ENCODE measurements at regions not wholly inside any gene's neighbourhood (a gene's known extent, or its start where the extent isn't known, plus 50 kb on each side); places are given as distances from the start of the nearest gene placed in this dataset.

DNA sequence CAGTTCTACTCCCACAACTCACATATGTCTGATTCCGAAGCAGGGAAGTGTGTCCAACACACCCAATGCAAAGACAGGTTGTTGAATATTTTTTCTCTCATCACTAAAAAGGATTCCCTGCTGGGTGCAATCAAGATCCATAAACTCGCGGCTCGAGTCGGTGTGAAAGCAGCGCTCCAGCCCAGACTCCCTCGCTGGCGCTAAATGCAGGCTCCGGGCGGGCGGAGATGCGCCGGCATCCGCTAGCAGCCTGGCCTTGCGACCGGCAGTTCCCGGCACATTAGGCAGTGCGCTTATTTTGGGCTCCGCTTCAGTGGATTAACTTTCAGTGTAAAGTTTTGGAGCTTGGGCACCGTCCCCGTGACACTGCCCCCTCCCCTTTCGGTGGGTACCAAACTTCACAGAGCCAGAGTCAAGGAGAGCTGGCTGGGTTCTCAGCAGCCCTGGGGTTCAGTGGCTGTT, 87.7 kb upstream of the POU3F1 start:
- Mint-ChIP-seq H3K27me3 (ENCODE audit: low read depth) (peaks cover 83% of the 10 kb centered on the region), H3K4me1 (ENCODE audit: low read depth) (no peaks in the 10 kb centered on the region), H3K9me3 (no peaks in the 10 kb centered on the region), H3K36me3 (ENCODE audit: insufficient read depth in 2 of 2) (no peaks in the 10 kb centered on the region), H3K27ac (no peak overlapping the region), H3K4me3 (no peak overlapping the region)
- ATAC-seq (replicated peaks in 1 of 2) (no peak), DNase-seq (no peak)

DNA sequence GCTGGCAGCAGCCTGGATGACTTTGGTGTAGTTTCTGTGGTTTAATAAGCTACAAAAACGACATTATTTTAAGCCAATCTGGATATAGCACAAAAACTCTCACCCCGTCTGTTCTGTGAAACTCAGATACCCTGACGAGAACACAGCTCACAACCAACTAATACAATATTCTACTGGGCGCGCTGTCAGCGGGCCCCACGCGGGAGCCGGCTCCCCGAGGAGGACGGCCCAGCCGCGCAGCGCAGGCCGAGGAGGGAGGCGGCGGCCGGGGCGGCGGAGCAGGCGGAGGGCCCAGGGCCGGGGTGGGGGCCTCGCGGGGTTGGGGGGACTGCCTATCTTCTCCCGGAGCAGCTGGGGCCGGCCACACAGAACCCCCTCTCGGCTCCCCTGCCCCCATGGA, 87.2 kb upstream of the POU3F1 start:
- H3K36me3 Mint-ChIP-seq (ENCODE audit: insufficient read depth in 2 of 2): no peaks in the 10 kb centered on the region
- DNase-seq (no peak), ATAC-seq (replicated peaks in 1 of 2) (no peak)
- no peaks in the 10 kb centered on the region for H3K9me3 Mint-ChIP-seq
- no peaks in the 10 kb centered on the region for H3K4me1 Mint-ChIP-seq (ENCODE audit: low read depth)
- H3K4me3 Mint-ChIP-seq: no peak overlapping the region
- no peak overlapping the region for H3K27ac Mint-ChIP-seq
- peaks cover 77% of the 10 kb centered on the region for H3K27me3 Mint-ChIP-seq (ENCODE audit: low read depth)

DNA sequence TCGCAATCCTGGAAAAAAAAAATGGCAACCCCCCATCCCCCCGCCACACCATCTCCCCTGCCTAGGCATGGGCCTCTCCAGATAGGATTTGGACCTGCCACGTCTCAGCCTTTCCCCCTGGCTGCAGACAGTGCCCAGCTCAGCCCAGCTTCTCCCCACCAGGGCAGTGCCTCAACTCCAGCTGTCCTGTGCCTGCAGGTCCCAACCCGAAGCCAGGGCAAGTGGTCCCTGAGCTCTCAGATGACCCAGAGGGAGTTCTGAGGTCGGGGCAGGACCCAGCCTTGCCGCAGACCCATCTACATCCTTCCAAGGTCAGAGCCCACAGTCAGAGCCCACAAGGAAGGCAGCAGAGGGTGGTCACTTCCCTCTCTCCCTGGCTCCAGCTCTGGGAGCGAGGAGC, 86.7 kb upstream of the POU3F1 start:
- Mint-ChIP-seq H3K4me1 (ENCODE audit: low read depth) (no peaks in the 10 kb centered on the region), H3K4me3 (no peak overlapping the region), H3K36me3 (ENCODE audit: insufficient read depth in 2 of 2) (no peaks in the 10 kb centered on the region), H3K27me3 (ENCODE audit: low read depth) (peaks cover 73% of the 10 kb centered on the region), H3K27ac (no peak overlapping the region), H3K9me3 (no peaks in the 10 kb centered on the region)
- ATAC-seq (replicated peaks in 1 of 2): no peak
- no peak for DNase-seq

DNA sequence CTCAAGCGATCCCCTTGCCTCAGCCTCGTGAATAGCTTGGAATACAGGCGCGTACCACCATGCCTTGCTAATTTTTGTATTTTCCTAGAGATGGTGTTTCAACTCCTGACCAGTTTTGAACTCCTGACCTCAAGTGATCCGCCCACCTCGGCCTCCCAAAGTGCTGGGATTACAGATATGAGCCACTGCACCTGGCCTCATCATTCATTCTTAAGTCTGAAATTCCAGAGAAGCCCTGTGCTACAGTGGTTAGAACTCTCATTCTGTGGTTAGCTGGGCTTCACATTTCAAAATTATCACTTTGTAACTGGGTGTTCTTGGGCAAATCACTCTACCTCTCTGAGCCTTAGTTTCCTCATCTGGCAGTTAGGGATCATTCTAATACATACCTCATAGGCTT, 86.1 kb upstream of the POU3F1 start:
- Mint-ChIP-seq H3K27ac (no peak overlapping the region), H3K4me1 (ENCODE audit: low read depth) (no peaks in the 10 kb centered on the region), H3K36me3 (ENCODE audit: insufficient read depth in 2 of 2) (no peaks in the 10 kb centered on the region), H3K4me3 (no peak overlapping the region), H3K27me3 (ENCODE audit: low read depth) (peaks cover 69% of the 10 kb centered on the region), H3K9me3 (no peaks in the 10 kb centered on the region)
- ATAC-seq (replicated peaks in 1 of 2) (no peak), DNase-seq (no peak)

DNA sequence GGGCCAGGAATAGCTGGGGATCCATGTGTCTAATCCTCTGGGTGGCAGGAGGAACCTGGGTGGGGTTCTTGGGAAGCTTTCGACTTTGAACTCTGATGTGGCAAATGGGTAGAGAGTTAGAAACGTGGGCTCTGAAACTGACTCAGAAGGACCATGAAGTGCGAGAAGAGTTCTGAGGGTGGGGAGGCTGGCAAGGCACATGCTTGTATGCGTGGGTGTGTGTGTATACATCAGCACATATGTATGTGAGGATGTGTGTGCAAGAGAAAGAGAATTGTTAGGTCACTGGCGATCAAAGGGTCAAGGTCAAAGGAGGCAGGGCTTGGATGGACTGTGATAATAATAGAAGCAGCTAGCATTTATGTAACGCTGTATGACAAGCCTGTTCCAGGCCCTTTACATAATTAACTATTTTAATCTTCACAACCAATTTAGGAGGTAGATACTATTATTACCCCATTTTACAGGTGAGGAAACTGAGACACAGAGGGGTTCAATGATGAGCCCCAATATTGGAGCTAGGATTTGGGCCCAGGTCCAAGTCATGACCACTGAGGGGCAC, 84.5 kb upstream of the POU3F1 start:
- ATAC-seq (replicated peaks in 1 of 2): no peak
- Mint-ChIP-seq H3K27me3 (ENCODE audit: low read depth) (peaks cover 57% of the 10 kb centered on the region), H3K4me1 (ENCODE audit: low read depth) (no peaks in the 10 kb centered on the region), H3K36me3 (ENCODE audit: insufficient read depth in 2 of 2) (no peaks in the 10 kb centered on the region), H3K4me3 (no peak overlapping the region), H3K27ac (no peak overlapping the region), H3K9me3 (no peaks in the 10 kb centered on the region)
- no peak for DNase-seq

DNA sequence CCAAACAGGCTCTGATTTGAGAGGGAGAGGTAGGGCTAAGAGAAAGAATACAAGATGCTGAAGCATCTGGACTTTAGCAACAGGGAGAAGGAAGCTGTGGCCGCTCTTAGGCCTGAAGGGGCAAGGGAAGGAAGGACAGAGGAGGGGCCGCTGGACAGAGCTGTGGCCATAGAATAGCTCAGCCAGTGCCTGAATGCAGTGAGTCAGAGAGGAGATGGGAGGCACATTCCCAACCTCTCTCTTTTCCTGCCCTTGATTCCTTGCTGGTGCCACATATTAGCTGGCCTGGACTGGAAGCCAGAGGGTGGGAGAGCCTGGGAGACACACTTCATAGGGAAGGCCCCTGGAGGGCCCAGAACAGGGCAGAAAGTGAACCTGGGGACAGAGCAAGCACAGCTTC, 83.4 kb upstream of the POU3F1 start:
- Mint-ChIP-seq H3K27me3 (ENCODE audit: low read depth) (peaks cover 46% of the 10 kb centered on the region), H3K4me1 (ENCODE audit: low read depth) (no peaks in the 10 kb centered on the region), H3K27ac (no peak overlapping the region), H3K36me3 (ENCODE audit: insufficient read depth in 2 of 2) (no peaks in the 10 kb centered on the region), H3K4me3 (no peak overlapping the region), H3K9me3 (no peaks in the 10 kb centered on the region)
- ATAC-seq (replicated peaks in 1 of 2) (no peak), DNase-seq (no peak)

DNA sequence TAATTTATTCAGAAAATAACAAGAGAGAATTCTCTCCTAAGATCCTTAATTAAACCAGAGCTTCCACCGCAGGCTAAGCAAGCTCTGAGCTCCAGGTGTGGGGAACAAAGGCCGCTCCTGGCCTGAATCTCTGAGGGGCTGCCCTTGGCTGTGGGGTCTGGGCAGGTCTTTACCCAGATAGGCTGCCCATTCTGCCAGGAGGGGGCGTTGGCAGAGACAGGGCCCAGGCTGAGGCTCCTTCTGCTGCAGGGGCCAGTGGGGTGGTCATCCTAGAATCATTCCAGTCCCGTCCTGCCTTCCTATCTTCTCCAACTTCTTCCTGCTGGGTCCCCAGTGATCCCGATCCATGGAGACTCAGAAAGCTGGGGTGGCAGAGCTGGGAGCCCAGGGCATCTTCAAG, 82.9 kb upstream of the POU3F1 start:
- Mint-ChIP-seq H3K4me3 (no peak overlapping the region), H3K9me3 (no peaks in the 10 kb centered on the region), H3K4me1 (ENCODE audit: low read depth) (no peaks in the 10 kb centered on the region), H3K27me3 (ENCODE audit: low read depth) (peaks cover 41% of the 10 kb centered on the region), H3K36me3 (ENCODE audit: insufficient read depth in 2 of 2) (no peaks in the 10 kb centered on the region), H3K27ac (no peak overlapping the region)
- DNase-seq (no peak), ATAC-seq (replicated peaks in 1 of 2) (no peak)

DNA sequence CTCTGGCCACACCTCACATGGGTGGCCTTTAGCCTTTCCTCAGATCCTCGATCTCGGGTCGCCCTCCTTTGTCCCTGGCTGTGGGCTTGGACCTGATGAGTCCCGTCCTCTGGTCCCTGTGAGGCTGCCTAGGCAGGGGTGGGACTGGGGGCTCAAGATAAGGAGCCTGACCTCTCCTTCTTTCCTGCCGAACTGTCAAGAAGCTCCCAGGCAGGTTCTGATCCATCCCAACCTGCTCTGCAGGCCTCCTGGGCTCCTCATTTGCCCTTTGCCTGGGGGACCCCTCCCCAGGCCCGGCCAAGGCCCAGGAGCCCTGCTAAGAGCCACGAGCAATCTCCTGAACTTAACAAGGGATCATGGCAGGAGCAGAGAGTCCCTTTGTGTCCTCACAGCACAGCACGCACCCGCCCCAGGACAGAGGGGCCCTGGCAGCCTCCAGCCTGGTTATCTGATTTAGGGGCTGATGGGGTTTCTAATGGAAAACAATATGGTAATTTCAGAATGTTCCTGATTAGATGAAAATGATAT, 82.4 kb upstream of the POU3F1 start:
- H3K27ac Mint-ChIP-seq: no peak overlapping the region
- DNase-seq: no peak
- no peaks in the 10 kb centered on the region for H3K9me3 Mint-ChIP-seq
- no peak for ATAC-seq (replicated peaks in 1 of 2)
- H3K36me3 Mint-ChIP-seq (ENCODE audit: insufficient read depth in 2 of 2): no peaks in the 10 kb centered on the region
- no peak overlapping the region for H3K4me3 Mint-ChIP-seq
- no peaks in the 10 kb centered on the region for H3K4me1 Mint-ChIP-seq (ENCODE audit: low read depth)
- H3K27me3 Mint-ChIP-seq (ENCODE audit: low read depth): peaks cover 36% of the 10 kb centered on the region

DNA sequence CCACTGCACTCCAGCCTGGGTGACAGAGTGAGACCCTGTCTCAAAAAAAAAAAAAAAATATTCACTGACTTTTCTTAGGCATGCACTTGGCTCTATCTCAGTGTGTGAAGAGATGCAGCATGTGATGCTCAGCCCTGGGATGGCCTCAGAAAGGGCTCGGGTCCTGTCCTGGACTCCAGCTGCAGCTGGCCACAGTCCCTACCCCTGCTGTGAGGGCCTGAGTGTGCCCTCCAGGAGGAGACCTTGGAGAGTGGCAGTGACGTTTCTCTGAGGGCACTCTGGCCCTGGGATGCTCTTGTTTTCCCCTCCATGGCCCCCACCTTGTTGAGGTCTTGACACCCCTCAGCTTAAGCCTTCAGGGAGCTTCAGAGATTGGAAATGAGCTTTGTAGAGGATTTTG, 81.9 kb upstream of the POU3F1 start:
- Mint-ChIP-seq H3K27me3 (ENCODE audit: low read depth) (peaks cover 33% of the 10 kb centered on the region), H3K9me3 (no peaks in the 10 kb centered on the region), H3K27ac (no peak overlapping the region), H3K36me3 (ENCODE audit: insufficient read depth in 2 of 2) (no peaks in the 10 kb centered on the region), H3K4me3 (no peak overlapping the region), H3K4me1 (ENCODE audit: low read depth) (no peaks in the 10 kb centered on the region)
- DNase-seq (no peak), ATAC-seq (replicated peaks in 1 of 2) (no peak)

DNA sequence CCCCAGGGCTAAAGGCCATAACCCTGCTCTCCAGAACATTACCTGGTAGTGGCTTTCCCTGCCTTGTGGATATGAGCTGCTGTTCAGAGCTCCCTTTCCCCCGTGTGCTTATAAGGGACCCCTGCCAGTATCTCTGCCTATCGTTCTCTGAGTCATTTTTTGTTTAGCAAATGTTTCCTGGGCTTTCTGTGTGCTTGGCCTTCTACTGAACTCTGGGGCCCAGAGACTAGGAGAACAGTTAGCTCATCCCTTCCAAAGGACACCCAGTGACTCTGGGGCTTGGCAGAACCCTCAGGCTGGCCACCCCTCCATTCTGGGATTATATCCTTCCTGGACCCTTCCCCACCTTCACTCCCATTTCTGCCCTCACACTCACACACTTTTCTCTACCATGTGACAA, 80.8 kb upstream of the POU3F1 start:
- no peak overlapping the region for H3K4me3 Mint-ChIP-seq
- no peaks in the 10 kb centered on the region for H3K9me3 Mint-ChIP-seq
- H3K4me1 Mint-ChIP-seq (ENCODE audit: low read depth): no peaks in the 10 kb centered on the region
- H3K27me3 Mint-ChIP-seq (ENCODE audit: low read depth): peaks cover 22% of the 10 kb centered on the region
- no peaks in the 10 kb centered on the region for H3K36me3 Mint-ChIP-seq (ENCODE audit: insufficient read depth in 2 of 2)
- H3K27ac Mint-ChIP-seq: no peak overlapping the region
- ATAC-seq (replicated peaks in 1 of 2) (no peak), DNase-seq (no peak)

DNA sequence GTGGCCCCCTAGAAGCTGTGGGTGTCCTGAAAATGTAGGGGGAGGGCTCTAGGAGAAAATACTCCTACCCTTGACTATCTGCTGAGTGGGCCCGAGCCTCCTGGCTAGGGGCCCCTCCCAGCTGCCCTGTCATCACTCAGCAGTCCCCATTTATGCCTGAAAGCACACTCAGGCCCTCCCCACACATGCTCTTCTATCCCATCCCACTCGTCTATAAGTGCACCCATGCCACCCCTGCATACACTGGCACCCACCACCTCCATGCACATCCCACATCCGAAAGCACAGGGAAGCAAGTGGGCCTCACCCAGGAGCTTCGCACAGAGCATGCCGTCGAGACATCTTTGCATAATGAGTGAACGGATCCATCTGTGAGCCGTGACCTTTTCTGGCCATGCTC, 80.4 kb upstream of the POU3F1 start:
- ATAC-seq (replicated peaks in 1 of 2) (no peak), DNase-seq (no peak)
- H3K9me3 Mint-ChIP-seq: no peaks in the 10 kb centered on the region
- H3K27me3 Mint-ChIP-seq (ENCODE audit: low read depth): peaks cover 19% of the 10 kb centered on the region
- no peak overlapping the region for H3K27ac Mint-ChIP-seq
- H3K36me3 Mint-ChIP-seq (ENCODE audit: insufficient read depth in 2 of 2): no peaks in the 10 kb centered on the region
- no peak overlapping the region for H3K4me3 Mint-ChIP-seq
- no peaks in the 10 kb centered on the region for H3K4me1 Mint-ChIP-seq (ENCODE audit: low read depth)

DNA sequence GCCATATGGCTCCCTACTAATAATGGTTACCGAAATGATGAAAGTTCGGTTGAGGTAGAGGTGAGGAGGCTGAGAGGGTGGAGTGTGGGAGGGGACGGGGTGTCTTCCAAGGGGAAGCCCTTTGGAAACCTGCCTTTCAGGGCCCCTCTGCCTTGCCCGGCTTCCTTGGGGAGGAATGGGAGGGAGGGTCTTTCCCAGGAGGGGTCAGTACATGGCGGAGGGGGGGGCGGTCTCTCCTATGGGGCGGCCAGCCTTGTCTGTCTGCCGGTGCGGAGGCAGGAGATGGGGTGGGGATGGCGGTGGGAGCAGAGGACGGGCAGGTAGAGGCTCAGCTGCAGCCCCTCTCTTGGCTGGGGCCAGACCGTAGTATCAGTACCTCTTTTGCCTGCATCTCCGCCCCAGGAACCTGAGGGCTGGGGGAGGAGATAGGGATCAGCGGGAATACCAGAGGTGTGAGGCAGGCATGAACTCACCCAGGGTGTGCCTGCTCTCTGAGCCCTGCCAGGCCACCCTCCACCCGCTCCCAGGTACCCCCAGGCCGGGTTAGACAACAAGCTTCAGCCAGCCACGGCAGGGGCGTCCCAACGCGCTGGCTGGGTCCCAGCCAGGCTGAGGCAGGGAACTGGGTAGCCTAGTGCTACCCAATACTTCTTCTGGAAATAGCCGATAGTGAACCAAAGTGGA, 79.4 kb upstream of the POU3F1 start:
- no peaks in the 10 kb centered on the region for H3K36me3 Mint-ChIP-seq (ENCODE audit: insufficient read depth in 2 of 2)
- peaks cover 9% of the 10 kb centered on the region for H3K27me3 Mint-ChIP-seq (ENCODE audit: low read depth)
- ATAC-seq (replicated peaks in 1 of 2) (no peak), DNase-seq (no peak)
- H3K4me3 Mint-ChIP-seq: no peak overlapping the region
- H3K27ac Mint-ChIP-seq: no peak overlapping the region
- no peaks in the 10 kb centered on the region for H3K4me1 Mint-ChIP-seq (ENCODE audit: low read depth)
- H3K9me3 Mint-ChIP-seq: no peaks in the 10 kb centered on the region

DNA sequence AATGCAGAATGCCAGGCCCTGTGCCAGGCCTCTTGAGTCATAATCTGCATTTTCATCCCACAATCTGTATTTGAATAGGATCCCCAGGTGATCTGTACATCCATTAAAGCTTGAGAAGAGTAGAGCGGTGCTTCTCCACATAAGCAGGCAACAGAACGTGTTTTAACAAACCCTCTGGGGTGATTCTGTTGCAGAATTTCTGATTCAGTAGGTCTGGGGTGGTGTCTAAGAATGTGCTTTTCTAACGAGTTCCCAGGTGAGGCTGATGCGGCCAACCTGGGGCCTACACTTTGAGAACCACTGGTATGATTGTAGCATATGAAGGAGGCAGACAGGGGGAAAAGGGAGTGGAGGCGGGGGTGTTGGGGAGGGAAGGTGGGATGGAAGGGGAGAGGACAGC, 78.4 kb upstream of the POU3F1 start:
- H3K27me3 Mint-ChIP-seq (ENCODE audit: low read depth): peaks cover 6% of the 10 kb centered on the region
- no peaks in the 10 kb centered on the region for H3K9me3 Mint-ChIP-seq
- no peak for DNase-seq
- H3K4me3 Mint-ChIP-seq: no peak overlapping the region
- no peak overlapping the region for H3K27ac Mint-ChIP-seq
- no peak for ATAC-seq (replicated peaks in 1 of 2)
- H3K36me3 Mint-ChIP-seq (ENCODE audit: insufficient read depth in 2 of 2): no peaks in the 10 kb centered on the region
- H3K4me1 Mint-ChIP-seq (ENCODE audit: low read depth): no peaks in the 10 kb centered on the region

Measured in activated T-cell treated with anti-CD3 and anti-CD28 coated beads, Interleukin-2, amount 50 U/mL, for 72 hours (primary cell).